DMS153 treated with DMSO at 0.1 percent for 48 hours (cell line): ENCODE measurements at regions not wholly inside any gene's neighbourhood (a gene's known extent, or its start where the extent isn't known, plus 50 kb on each side); places are given as distances from the start of the nearest gene placed in this dataset.
"Not testable (repeated sequence)": the region's sequence is repeated elsewhere in the genome, so short reads cannot be mapped to it uniquely, and the experiment has no call there.

Experiments used
- DNase-seq: peaks from one replicate; lab custom pipeline; 2025; ENCODE audit not compliant: unreplicated experiment; lab: John Stamatoyannopoulos, UW

DNA sequence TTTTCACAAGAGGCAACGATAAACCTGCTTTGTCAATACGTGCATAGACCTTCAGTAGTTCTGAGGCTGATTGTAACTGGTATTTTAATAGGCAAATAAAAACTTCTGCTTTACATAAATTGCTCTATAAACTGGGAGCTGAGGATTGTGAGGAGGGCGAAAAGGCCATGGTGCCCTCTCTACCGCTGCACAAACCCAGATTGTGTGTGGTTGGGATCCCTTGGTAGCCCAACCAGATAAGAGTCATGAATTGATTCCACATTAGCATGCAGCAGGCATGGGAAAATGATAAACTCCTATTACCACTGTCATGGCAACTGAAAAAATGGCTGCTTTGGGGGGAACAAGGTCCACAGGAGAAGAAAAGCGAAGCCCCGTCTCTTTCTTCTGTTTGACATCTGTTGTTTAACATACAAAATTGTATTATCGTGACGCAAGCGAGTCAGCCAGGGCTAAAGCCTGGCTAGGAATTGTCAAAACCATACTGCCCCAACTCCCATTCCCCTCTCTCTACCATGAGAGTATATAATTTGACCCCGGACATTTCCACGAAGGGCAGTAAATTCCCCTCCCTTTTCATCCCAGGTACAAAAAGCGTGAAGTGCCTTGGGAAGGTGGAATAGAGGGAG, 157.8 kb upstream of the SALL4 start:
- DNase-seq: no peak

- DNase-seq: no peak
Measured at GRCh38 chr20:51959066-51959542, 156.8 kb upstream of the SALL4 start.

- DNase-seq: no peak
Measured at GRCh38 chr20:51958099-51959065, 156.1 kb upstream of the SALL4 start.

DNA sequence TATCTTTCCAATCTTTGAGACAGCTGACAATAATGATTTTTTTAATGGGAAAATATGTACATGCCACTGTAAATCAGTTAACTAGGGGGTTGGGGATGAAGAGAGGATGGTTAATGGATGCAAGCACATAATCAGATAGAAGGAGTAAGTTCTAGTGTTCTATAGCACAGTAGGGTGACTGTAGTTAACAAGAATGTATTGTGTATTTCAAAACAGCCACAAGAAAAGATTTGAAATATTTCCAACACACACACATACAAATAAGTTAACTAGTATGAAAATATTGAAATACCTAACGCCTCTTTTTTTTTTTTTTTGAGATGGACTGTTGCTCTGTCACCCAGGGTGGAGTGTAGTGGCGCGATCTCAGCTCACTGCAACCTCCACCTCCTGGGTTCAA, 153.4 kb upstream of the SALL4 start:
- DNase-seq: no peak

DNA sequence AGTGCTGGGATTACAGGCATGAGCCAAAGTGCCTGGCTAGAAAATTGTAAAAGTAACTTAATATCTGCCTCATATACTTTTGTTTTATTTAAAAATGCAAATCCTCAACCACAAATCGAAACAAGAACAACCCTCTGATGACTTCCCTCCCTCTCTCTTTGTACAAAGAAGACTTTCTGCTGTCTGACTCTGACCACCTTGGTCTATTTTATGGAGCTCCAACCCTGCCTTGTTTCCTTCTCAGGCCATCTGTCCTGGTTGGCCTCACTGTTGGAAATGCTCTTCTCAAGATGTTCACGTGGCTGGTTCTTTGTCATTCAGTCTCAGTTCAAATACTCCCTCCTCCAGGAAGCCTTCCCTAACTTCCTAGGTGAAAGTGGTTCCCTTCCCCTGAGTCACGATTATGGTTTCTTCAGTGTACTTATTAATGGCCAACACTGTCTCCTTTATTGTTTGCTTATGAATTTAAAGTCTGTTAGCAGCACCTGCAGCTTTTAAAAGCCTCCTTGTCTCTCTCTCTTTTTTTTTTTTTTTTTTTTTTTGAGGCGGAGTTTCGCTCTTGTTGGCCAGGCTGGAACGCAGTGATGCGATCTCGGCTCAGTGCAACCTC, 151.5 kb upstream of the SALL4 start:
- DNase-seq: no peak

GRCh38 chr20:51950926-51951325, 148.6 kb upstream of the SALL4 start:
- no peak for DNase-seq

DNA sequence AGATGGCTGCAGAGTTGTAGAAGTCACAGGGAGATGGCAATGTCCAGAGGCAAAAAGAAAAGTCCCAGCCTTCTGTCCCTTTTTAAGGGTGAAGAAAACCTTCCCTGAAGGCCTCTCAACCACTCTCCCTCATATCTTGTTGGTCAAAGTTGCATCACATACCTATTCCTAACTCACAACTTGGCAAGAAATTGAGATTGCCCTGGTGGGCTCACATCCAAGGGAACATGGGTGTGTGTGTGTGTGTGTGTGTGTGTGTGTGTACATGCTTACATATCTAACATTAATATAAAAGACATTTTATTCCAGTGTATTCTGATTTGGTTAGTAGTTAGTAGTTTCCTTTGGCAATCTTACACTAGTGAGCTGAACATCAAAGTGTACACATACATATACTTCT, 144.3 kb upstream of the SALL4 start:
- DNase-seq: no peak

DNA sequence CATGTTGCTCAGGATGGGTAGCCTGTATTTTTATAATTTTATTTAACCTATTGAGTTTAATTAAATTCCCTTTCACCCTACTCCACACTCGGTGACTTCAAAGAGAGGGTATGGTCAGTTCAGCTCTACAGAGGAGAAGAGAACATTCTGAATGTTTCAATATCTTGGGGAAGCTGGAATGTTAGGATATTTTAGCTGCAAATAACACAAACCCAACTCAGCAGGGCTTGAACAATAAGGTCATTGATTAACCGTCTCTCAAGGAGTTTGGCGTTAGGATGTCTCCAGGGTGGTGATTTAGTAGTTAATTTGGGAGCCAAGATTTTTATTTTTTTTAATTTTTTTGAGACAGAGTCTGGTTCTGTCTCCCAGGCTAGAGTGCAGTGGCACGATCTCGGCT, 143.6 kb upstream of the SALL4 start:
- no peak for DNase-seq

GRCh38 chr20:51945177-51945576, 142.9 kb upstream of the SALL4 start:
- DNase-seq: no peak

DNA sequence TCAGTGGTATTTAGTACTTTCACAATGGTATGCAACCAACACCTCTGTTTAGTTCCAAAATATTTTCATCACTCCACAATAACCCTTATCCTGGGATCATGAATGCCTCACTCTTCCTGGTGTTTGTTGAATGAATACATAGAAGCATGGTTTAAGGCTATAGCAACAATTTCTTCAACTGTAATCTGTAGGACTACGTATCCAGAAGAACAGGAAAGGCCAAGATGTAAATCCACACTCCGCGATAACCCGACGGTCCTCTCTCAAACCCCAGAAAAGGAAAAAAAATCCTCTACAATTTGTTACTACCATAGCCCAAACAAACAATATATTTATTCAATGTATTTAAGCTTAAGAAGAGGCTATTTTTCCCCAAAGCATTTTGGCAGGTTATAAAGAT, 141.4 kb upstream of the SALL4 start:
- DNase-seq: no peak

- DNase-seq: not testable (repeated sequence)
Measured at GRCh38 chr20:51943326-51943725, 141.0 kb upstream of the SALL4 start.

- DNase-seq: no peak
Measured at GRCh38 chr20:51941503-51941902, 139.2 kb upstream of the SALL4 start.

- no peak for DNase-seq
Measured at GRCh38 chr20:51939259-51939585, 136.9 kb upstream of the SALL4 start.

DNA sequence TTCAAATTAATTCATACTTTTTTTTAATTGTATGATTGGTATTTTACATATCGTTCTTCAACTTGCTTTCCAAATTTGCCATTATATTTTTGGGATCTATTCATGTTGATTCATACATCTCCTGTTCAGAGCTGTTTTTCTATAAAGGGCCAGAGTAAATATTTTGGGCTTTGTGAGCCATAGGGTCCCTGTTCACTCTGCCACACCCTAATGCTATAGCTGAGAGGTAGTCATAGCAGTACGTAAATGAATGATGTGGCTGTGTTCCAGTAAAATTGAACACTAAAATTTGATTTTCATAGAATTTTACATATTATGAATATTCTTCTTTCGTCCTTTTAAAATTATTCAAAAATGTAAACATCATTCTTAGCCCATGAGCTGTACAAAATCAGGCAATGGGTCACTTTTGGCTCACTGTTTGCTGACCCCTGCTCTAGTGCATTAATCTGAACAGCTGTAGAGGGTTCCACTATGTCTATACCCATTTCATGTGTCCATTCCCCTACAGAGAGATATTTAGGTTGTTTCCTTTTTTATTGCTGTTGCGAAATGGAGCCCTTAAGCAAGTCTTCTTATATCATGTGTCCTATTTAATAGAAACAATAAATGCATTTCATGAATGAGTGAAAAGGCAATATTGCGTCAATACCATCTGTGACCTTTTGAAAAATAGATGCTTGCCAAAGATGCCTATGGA, 136.4 kb upstream of the SALL4 start:
- no peak for DNase-seq

DNA sequence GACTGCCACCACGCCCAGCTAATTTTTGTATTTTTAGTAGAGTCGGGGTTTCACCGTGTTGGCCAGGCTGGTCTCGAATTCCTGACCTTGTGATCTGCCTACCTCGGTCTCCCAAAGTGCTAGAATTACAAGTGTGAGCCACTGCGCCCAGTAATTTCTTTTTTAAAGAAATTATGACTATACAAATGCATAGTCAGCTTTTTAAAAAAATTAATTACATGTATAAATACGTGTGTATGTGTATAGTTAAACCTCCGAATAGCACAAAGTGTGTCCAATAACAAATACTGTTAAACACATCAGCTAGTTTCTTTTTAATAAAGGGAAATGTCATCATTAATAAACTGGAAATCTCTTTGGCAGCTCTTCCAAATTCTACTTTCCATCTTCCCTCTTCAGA, 135.5 kb upstream of the SALL4 start:
- no peak for DNase-seq

DNA sequence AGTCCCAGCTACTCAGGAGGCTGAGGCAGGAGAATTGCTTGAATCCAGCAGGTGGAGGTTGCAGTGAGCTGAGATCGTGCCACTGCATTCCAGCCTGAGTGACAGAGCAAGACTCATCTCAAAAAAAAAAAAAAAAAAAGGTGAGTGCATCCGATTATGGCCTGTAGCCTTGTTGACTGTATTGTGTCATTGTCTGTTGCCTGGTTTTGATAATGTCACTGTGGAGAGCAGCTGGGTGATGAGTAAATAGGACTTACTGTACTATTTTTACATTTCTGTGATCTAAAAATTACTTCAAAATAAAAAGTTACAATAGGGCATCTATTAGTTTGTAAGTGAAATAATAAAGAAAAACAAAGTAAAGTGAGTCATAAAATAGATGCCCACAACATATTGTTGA, 134.1 kb upstream of the SALL4 start:
- DNase-seq: no peak

DNA sequence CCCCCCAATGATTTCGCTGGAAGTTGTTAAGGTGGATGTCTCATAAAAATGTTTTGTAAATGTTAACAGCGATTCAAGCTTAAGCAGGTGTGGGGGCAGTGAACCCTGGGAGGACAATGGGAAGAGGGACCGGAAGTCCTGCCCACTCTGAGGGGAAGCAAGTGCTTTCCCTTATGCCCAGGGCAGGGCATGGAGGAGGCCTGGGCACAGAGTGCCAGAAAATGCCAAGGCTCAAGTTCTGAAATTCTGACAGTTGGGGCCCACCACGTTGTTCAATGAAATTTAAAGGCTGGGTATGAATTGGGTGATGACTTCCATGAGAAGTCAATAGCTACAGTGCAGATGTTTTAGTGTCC, 132.7 kb upstream of the SALL4 start:
- no peak for DNase-seq

- DNase-seq: peak; percentile 74
Measured at GRCh38 chr20:51934301-51935002, 132.1 kb upstream of the SALL4 start.

- DNase-seq: no peak
Measured at GRCh38 chr20:51931371-51931781, 129.1 kb upstream of the SALL4 start.

DNA sequence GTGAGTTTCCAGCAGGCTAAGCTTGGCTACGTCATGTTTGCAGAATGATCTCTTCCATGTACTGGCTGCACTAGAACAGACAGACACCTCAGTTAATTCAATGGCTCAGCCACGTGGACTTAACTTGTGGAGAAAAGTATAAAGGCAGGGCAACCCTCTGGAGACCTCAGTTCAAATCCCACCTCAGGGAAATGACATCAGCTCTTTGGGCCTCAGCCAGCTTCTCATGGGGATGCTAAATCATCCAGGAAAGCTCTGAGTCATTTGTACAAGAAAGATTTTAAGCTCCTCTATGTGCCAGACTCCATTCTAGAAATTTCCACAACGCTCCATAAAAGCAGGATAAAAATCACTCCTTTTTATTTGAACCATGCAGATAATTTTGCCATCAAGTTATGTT, 128.5 kb upstream of the SALL4 start:
- DNase-seq: no peak

- no peak for DNase-seq
Measured at GRCh38 chr20:51928931-51929330, 126.6 kb upstream of the SALL4 start.
